ENCODE measurements at regions not wholly inside any gene's neighbourhood (a gene's known extent, or its start where the extent isn't known, plus 50 kb on each side); places are given as distances from the start of the nearest gene placed in this dataset.

DNA sequence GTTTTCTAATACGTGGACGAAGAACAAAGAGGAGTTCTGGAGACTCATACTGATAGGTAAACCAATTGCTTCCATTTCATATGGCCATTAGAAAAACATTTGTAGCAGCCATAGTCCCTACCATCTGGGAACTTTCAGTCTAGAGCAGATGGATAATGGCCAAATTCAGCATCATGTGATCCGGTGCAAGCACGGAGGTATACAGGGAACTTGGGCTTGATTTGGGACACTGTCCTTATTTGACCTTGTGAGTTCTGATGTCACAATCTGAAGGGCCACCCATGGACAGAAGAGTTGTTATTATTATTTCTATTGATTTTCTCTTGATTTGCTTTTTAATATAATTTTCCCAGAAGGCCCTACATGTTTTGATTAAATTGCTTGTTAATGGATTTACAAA lies 154.6 kb upstream of the ZNF267 start:
- TF ChIP-seq, protein P1, sequence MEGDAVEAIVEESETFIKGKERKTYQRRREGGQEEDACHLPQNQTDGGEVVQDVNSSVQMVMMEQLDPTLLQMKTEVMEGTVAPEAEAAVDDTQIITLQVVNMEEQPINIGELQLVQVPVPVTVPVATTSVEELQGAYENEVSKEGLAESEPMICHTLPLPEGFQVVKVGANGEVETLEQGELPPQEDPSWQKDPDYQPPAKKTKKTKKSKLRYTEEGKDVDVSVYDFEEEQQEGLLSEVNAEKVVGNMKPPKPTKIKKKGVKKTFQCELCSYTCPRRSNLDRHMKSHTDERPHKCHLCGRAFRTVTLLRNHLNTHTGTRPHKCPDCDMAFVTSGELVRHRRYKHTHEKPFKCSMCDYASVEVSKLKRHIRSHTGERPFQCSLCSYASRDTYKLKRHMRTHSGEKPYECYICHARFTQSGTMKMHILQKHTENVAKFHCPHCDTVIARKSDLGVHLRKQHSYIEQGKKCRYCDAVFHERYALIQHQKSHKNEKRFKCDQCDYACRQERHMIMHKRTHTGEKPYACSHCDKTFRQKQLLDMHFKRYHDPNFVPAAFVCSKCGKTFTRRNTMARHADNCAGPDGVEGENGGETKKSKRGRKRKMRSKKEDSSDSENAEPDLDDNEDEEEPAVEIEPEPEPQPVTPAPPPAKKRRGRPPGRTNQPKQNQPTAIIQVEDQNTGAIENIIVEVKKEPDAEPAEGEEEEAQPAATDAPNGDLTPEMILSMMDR (IDR thresholded peaks at IDR 0.05): no peak
- no peak for TF ChIP-seq EP300 (IDR thresholded peaks at IDR 0.05)
